C4-2B (cell line): ENCODE measurements at regions not wholly inside any gene's neighbourhood (a gene's known extent, or its start where the extent isn't known, plus 50 kb on each side); places are given as distances from the start of the nearest gene placed in this dataset.

Source experiments
- ZFX ChIP-seq: fragments of 450-650 bp; IDR thresholded peaks from 2 replicates; pipeline ENCODE4 v1.6.1; 2017
- TF ChIP-seq, protein P1 (sequence below): fragments of 450-650 bp; conservative IDR thresholded peaks from 2 replicates; pipeline ENCODE4 v1.5.1; 2017; ENCODE audit warnings: mild to moderate bottlenecking

DNA sequence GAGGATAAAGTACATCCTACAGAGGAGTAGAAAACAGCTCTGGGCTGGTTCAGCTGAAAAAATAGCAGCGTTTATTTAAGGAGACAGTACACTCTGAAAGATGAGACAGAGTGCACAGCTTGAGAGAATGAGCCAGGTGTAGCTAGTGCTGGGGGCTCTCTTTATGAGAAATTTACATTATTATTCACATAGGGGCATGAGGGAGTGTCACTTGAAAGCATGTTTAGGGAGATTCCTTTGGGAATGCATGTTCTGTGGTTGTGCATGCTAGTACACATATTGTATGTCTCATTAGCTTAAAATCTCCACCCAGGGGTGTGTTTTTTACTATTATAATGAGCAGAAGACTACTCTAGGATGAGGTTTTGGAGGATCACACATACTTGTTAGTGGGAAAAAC is 1224.4 kb downstream of the REEP3 start:
- TF ChIP-seq, protein P1, sequence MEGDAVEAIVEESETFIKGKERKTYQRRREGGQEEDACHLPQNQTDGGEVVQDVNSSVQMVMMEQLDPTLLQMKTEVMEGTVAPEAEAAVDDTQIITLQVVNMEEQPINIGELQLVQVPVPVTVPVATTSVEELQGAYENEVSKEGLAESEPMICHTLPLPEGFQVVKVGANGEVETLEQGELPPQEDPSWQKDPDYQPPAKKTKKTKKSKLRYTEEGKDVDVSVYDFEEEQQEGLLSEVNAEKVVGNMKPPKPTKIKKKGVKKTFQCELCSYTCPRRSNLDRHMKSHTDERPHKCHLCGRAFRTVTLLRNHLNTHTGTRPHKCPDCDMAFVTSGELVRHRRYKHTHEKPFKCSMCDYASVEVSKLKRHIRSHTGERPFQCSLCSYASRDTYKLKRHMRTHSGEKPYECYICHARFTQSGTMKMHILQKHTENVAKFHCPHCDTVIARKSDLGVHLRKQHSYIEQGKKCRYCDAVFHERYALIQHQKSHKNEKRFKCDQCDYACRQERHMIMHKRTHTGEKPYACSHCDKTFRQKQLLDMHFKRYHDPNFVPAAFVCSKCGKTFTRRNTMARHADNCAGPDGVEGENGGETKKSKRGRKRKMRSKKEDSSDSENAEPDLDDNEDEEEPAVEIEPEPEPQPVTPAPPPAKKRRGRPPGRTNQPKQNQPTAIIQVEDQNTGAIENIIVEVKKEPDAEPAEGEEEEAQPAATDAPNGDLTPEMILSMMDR: no peak
- no peak for TF ChIP-seq ZFX
